WTC11 (cell line): ENCODE measurements at regions not wholly inside any gene's neighbourhood (a gene's known extent, or its start where the extent isn't known, plus 50 kb on each side); places are given as distances from the start of the nearest gene placed in this dataset.

Experiments used
- ATAC-seq: fragments of 200-7000 bp; cut with Tn5 transposase; 2 replicates; pipeline ENCODE4 v1.10.0; 2021; ENCODE audit warnings: mild to moderate bottlenecking, moderate library complexity
- CTCF ChIA-PET: fragments of 300-600 bp; sonication (Branson Sonifier 250); formaldehyde crosslinking; loops from one replicate; lab custom pipeline; 2021; ENCODE audit warnings: antibody characterized with exemption; lab: Charles Lee
- POLR2A ChIA-PET: fragments of 350-600 bp; sonication (Branson Sonifier 250); formaldehyde crosslinking; loops from one replicate; lab custom pipeline; 2021; ENCODE audit warnings: antibody characterized with exemption; lab: Charles Lee
- DNase-seq: peaks from one replicate; pipeline ENCODE4 v3.0.0; 2021; ENCODE audit warnings: low spot score
- H3K27ac Mint-ChIP-seq: 2 replicates; pipeline ENCODE4 v1.8.0; 2021; ENCODE audit warnings: mixed read lengths
- H3K27me3 Mint-ChIP-seq: 2 replicates; pipeline ENCODE4 v1.8.0; 2021; ENCODE audit warnings: low read depth, mild to moderate bottlenecking, moderate library complexity, mixed read lengths
- H3K36me3 Mint-ChIP-seq: 2 replicates; pipeline ENCODE4 v1.8.0; 2021; ENCODE audit warnings: mixed read lengths
- H3K4me1 Mint-ChIP-seq: 2 replicates; pipeline ENCODE4 v1.8.0; 2022; ENCODE audit warnings: mixed read lengths
- H3K4me3 Mint-ChIP-seq: 2 replicates; pipeline ENCODE4 v1.8.0; 2021; ENCODE audit warnings: mild to moderate bottlenecking, moderate library complexity, mixed read lengths
- H3K9me3 Mint-ChIP-seq: 2 replicates; pipeline ENCODE4 v1.8.0; 2021; ENCODE audit warnings: mixed read lengths
- ATF6 ChIP-seq: sonication (generic); formaldehyde crosslinking; IDR thresholded peaks from 2 replicates; pipeline ENCODE4 v1.8.1; 2023; ENCODE audit warnings: mild to moderate bottlenecking, missing genetic modification reagents
- EMX1 ChIP-seq: fragments of 250-450 bp; sonication (Bioruptor Pico); IDR thresholded peaks from 2 replicates; pipeline ENCODE4 v1.8.0; 2021; ENCODE audit warnings: mild to moderate bottlenecking
- FOXP4 ChIP-seq: sonication (generic); formaldehyde crosslinking; IDR thresholded peaks from 2 replicates; pipeline ENCODE4 v1.8.0; 2022; ENCODE audit warnings: mild to moderate bottlenecking, missing genetic modification reagents
- HMGA2 ChIP-seq: fragments of 250-450 bp; sonication (Bioruptor Pico); IDR thresholded peaks from 2 replicates; pipeline ENCODE4 v1.4.0; 2021; ENCODE audit warnings: mild to moderate bottlenecking, moderate library complexity
- HMGXB4 ChIP-seq: sonication (generic); formaldehyde crosslinking; IDR thresholded peaks from 2 replicates; pipeline ENCODE4 v1.8.1; 2023; ENCODE audit warnings: mild to moderate bottlenecking, moderate library complexity, missing genetic modification reagents
- IRF2 ChIP-seq: sonication (generic); formaldehyde crosslinking; IDR thresholded peaks from 2 replicates; pipeline ENCODE4 v1.8.0; 2022; ENCODE audit warnings: low read depth, missing genetic modification reagents, borderline replicate concordance
- MAX ChIP-seq: sonication (generic); formaldehyde crosslinking; IDR thresholded peaks from 2 replicates; pipeline ENCODE4 v1.8.0; 2022; ENCODE audit warnings: mild to moderate bottlenecking, missing genetic modification reagents
- NR1H2 ChIP-seq: sonication (generic); formaldehyde crosslinking; IDR thresholded peaks from 2 replicates; pipeline ENCODE4 v1.9.0; 2021; ENCODE audit warnings: mild to moderate bottlenecking, moderate library complexity, missing genetic modification reagents
- RORB ChIP-seq: fragments of 250-450 bp; sonication (Bioruptor Pico); IDR thresholded peaks from 2 replicates; pipeline ENCODE4 v1.9.0; 2021; ENCODE audit warnings: mild to moderate bottlenecking
- SMAD3 ChIP-seq: sonication (generic); formaldehyde crosslinking; IDR thresholded peaks from 2 replicates; pipeline ENCODE4 v1.8.0; 2022; ENCODE audit warnings: missing genetic modification reagents, mild to moderate bottlenecking, borderline replicate concordance
- TP53 ChIP-seq: sonication (generic); formaldehyde crosslinking; IDR thresholded peaks from 2 replicates; pipeline ENCODE4 v1.8.1; 2023; ENCODE audit warnings: mild to moderate bottlenecking, missing genetic modification reagents
- ZNF532 ChIP-seq: fragments of 250-450 bp; sonication (Bioruptor Pico); IDR thresholded peaks from 2 replicates; pipeline ENCODE4 v1.9.0; 2021; ENCODE audit warnings: mild to moderate bottlenecking, borderline replicate concordance
- TF ChIP-seq, protein P1 (sequence below): sonication (generic); formaldehyde crosslinking; IDR thresholded peaks from 2 replicates; pipeline ENCODE4 v1.8.1; 2023; ENCODE audit warnings: mild to moderate bottlenecking, missing genetic modification reagents, moderate library complexity
- TF ChIP-seq, protein P2 (sequence below): sonication (generic); formaldehyde crosslinking; IDR thresholded peaks from 2 replicates; pipeline ENCODE4 v1.8.1; 2022; ENCODE audit warnings: low read depth, missing genetic modification reagents, borderline replicate concordance
- TF ChIP-seq, protein P3 (sequence below): sonication (generic); formaldehyde crosslinking; IDR thresholded peaks from 2 replicates; pipeline ENCODE4 v1.8.1; 2022; ENCODE audit warnings: low read depth, mild to moderate bottlenecking, moderate library complexity, missing genetic modification reagents, borderline replicate concordance
- TF ChIP-seq, protein P4 (sequence below): sonication (generic); formaldehyde crosslinking; IDR thresholded peaks from 2 replicates; pipeline ENCODE4 v1.8.0; 2022; ENCODE audit warnings: mild to moderate bottlenecking, missing genetic modification reagents

GRCh38 chr5:60173667-60174066, 280.1 kb upstream of the PDE4D start:
- no peak for DNase-seq

DNA sequence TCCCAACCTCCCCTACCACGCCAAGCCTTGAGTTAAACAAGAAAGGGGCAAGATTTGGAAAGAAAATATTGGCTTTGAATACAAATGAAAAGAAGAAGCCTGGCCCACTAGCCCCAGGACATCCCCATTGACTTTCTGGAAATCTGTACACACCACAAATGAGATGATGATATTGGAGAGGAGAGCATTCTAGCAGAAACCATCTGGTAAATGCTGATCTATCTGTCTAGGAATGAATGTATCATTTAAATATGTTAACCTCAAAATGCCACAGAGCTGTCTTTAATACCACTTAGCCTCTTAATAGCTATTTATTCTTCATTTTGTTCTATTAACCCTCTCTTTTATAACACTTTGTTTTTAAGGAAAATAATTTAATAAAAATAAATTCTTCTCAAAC, 270.2 kb upstream of the PDE4D start:
- CTCF ChIA-PET, result no interaction called here
- DNase-seq (no peak), ATAC-seq (no peak)
- POLR2A ChIA-PET, result no interaction called here
- H3K9me3 Mint-ChIP-seq, result peaks cover 5% of the 10 kb centered on the region
- H3K4me3 Mint-ChIP-seq, result no peak overlapping the region
- no peaks in the 10 kb centered on the region for H3K27me3 Mint-ChIP-seq
- no peak overlapping the region for H3K27ac Mint-ChIP-seq
- no peaks in the 10 kb centered on the region for H3K4me1 Mint-ChIP-seq
- peaks cover 3% of the 10 kb centered on the region; the same call in 1 of the 2 replicates for H3K36me3 Mint-ChIP-seq
- TF ChIP-seq ZNF532 (no peak), ATF6 (no peak), EMX1 (CRISPR knock-in tag) (no peak), RORB (CRISPR knock-in tag) (no peak), FOXP4 (no peak), MAX (CRISPR knock-in tag) (no peak), HMGA2 (CRISPR knock-in tag) (no peak), TP53 (CRISPR knock-in tag) (no peak), HMGXB4 (CRISPR knock-in tag) (no peak)
- TF ChIP-seq, protein P1, sequence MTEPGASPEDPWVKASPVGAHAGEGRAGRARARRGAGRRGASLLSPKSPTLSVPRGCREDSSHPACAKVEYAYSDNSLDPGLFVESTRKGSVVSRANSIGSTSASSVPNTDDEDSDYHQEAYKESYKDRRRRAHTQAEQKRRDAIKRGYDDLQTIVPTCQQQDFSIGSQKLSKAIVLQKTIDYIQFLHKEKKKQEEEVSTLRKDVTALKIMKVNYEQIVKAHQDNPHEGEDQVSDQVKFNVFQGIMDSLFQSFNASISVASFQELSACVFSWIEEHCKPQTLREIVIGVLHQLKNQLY (CRISPR knock-in tag), result no peak
- TF ChIP-seq, protein P2, sequence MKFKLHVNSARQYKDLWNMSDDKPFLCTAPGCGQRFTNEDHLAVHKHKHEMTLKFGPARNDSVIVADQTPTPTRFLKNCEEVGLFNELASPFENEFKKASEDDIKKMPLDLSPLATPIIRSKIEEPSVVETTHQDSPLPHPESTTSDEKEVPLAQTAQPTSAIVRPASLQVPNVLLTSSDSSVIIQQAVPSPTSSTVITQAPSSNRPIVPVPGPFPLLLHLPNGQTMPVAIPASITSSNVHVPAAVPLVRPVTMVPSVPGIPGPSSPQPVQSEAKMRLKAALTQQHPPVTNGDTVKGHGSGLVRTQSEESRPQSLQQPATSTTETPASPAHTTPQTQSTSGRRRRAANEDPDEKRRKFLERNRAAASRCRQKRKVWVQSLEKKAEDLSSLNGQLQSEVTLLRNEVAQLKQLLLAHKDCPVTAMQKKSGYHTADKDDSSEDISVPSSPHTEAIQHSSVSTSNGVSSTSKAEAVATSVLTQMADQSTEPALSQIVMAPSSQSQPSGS (CRISPR knock-in tag), result no peak
- TF ChIP-seq, protein P3, sequence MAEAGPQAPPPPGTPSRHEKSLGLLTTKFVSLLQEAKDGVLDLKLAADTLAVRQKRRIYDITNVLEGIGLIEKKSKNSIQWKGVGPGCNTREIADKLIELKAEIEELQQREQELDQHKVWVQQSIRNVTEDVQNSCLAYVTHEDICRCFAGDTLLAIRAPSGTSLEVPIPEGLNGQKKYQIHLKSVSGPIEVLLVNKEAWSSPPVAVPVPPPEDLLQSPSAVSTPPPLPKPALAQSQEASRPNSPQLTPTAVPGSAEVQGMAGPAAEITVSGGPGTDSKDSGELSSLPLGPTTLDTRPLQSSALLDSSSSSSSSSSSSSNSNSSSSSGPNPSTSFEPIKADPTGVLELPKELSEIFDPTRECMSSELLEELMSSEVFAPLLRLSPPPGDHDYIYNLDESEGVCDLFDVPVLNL, result no peak

More at GRCh38 chr5:60173667-60174066, 280.1 kb upstream of the PDE4D start:
- Mint-ChIP-seq H3K4me1 (peaks cover 10% of the 10 kb centered on the region), H3K4me3 (no peak overlapping the region), H3K36me3 (no peaks in the 10 kb centered on the region), H3K27ac (no peak overlapping the region), H3K27me3 (no peaks in the 10 kb centered on the region), H3K9me3 (peaks cover 14% of the 10 kb centered on the region)
- ChIA-PET CTCF (no interaction called here), POLR2A (no interaction called here)
- no peak for ATAC-seq
- no peak for TF ChIP-seq HMGXB4 (CRISPR knock-in tag)
- no peak for TF ChIP-seq IRF2
- TF ChIP-seq, protein P4, sequence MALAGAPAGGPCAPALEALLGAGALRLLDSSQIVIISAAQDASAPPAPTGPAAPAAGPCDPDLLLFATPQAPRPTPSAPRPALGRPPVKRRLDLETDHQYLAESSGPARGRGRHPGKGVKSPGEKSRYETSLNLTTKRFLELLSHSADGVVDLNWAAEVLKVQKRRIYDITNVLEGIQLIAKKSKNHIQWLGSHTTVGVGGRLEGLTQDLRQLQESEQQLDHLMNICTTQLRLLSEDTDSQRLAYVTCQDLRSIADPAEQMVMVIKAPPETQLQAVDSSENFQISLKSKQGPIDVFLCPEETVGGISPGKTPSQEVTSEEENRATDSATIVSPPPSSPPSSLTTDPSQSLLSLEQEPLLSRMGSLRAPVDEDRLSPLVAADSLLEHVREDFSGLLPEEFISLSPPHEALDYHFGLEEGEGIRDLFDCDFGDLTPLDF (CRISPR knock-in tag), result no peak
- TF ChIP-seq SMAD3 (CRISPR knock-in tag), result no peak
- no peak for TF ChIP-seq NR1H2 (CRISPR knock-in tag)
